GM18907 (cell line): ENCODE measurements at regions not wholly inside any gene's neighbourhood (a gene's known extent, or its start where the extent isn't known, plus 50 kb on each side); places are given as distances from the start of the nearest gene placed in this dataset.

ENCODE experiments used
- ATAC-seq: cut with Tn5 transposase; IDR thresholded peaks from one replicate; pipeline ENCODE4 v1.9.1; 2021; ENCODE audit warnings: mild to moderate bottlenecking, moderate library complexity; ENCODE audit not compliant: unreplicated experiment

DNA sequence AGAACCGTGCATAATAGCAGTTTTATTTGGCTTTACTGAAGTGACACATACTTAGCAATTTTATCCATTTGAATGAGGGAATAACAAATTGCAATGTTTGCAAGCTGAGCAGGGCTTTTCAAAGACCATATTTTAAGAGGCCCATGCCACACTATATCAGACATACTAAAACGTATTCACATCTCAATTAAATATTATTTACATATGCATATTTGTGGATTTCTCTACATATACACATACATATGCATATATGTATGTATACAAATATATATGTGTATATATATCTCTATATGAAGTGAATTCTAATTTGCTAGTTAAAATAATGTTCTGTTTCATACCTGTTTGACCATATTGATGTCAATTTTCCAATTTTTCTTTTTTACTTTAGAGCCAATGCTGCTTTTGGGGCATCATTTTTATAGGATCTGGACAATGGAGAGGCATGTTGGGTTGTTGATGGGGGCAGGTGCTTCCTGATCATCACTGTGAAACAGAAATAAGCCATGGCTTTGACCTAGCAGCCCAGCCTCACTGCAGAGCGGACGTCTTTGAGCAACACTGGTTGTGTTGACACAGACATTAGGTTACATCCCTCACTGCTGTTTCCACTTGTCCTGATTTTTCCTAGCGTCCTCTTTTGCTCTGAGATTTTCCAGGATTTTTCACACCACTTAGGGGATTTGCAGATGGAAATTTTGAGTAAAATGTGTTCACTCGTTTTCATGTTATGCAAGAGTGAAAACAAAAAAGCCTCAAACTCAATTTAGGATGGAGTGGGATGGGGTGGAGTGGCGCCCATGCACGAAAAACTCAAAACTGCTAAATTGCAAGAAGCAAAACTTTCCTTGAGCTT, 56.9 kb downstream of the RDH14 start:
- ATAC-seq, result no peak

DNA sequence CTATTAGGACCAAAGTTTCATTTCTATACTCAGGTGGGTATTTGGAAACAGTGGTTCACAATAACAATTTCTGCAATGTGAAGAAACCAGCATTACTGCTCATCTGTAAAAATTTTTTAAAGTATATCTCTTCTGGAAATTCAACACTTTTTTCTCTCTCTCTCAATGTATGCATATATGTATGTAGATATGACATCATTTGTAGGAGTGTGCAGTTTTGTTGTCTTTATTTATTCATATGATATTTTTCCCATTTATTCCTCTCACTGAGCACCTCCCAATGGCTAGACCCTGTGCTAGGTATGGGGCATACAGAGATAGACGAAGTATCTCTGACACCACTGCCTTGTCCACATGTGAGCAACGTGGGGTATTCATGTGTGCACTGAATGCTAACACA, 58.3 kb downstream of the RDH14 start:
- ATAC-seq, result no peak

DNA sequence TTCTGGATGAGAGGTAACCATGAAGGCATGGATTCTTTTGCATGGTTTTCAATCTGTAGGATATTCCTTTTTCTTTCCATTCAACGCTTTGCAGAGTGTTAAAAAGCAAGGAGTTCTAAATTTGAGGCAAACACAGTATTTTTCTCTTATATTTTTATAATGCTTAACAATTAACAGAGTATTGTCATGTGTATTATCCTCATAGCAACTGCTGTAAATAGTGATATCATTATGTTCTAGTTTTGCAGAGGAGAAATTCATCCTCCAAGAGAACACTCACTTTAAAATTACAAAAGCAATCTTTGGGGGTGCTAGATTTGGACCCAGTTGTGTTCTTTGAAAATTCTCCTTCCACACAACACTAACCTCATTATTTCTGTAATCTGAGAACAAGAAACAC, 58.7 kb downstream of the RDH14 start:
- no peak for ATAC-seq

DNA sequence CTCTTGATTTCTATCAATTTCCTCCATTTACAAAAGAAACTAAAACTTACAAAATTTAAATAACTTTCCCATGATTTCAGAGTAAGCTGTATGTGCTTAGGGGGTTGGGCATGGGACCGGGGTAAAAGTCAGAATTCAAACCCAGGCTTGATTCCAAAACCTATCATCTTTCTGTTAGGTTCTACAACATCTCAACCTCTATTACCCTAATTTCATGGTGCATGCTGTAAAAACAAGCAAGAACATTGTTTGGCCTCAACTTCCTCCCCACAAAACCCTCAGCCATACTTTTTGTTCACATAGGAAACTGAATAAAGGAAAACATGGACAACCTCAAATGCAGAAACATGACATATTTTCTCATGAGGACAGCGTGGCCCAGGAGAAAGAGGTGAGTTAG, 59.3 kb downstream of the RDH14 start:
- ATAC-seq, result no peak

GRCh38 chr2:18500333-18500732, 60.1 kb downstream of the RDH14 start:
- ATAC-seq, result no peak

GRCh38 chr2:18498531-18498930, 61.9 kb downstream of the RDH14 start:
- ATAC-seq, result no peak

- ATAC-seq, result no peak
Observed at GRCh38 chr2:18496516-18496915, 63.9 kb downstream of the RDH14 start.

- no peak for ATAC-seq
Observed at GRCh38 chr2:18495058-18495457, 65.4 kb downstream of the RDH14 start.

GRCh38 chr2:18492721-18493120, 67.7 kb downstream of the RDH14 start:
- ATAC-seq, result no peak

DNA sequence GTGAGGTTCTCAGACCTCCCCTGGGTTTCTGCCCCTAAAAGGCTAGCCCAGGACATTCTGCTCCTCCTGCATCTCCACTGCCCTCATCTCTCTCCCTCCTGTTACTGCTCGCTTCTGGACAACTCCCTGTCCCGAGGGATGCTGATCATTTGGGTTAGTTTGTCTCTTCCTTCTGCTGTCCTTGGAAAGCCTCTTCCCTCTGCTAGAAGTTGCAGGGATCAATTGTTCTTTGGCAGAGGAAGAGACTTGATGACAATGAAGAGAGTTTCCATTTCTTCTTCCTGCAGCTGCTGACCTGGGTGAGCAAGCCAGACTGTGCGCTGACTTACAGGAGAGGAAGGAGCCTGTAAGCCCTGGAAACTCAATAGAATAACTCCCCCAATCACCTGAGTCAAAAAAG, 68.9 kb downstream of the RDH14 start:
- no peak for ATAC-seq

- no peak for ATAC-seq
Observed at GRCh38 chr2:18490901-18491300, 69.6 kb downstream of the RDH14 start.

GRCh38 chr2:18487106-18487913, 73.1 kb downstream of the RDH14 start:
- no peak for ATAC-seq

DNA sequence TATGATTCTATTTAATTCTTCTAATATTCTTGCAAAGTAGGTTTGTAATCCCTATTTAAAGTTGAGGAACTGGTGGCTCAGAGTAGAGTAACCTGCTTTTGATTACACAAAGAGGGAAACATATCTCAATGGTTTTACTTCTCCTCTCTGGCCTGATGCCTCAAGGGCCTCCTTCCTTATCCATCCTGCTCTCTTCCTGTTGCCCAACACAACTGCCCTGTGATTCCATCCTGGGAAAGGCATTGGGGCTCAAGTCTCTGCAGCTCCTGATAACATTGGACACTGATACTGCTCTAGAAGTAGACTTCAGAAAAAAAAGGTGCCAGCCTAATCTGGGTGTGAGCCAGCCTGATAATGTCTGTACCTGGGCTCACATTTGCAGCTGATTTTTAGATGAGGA, 75.8 kb downstream of the RDH14 start:
- no peak for ATAC-seq

- ATAC-seq, result no peak
Observed at GRCh38 chr2:18483896-18484295, 76.6 kb downstream of the RDH14 start.

GRCh38 chr2:18482666-18483065, 77.8 kb downstream of the RDH14 start:
- ATAC-seq, result no peak

DNA sequence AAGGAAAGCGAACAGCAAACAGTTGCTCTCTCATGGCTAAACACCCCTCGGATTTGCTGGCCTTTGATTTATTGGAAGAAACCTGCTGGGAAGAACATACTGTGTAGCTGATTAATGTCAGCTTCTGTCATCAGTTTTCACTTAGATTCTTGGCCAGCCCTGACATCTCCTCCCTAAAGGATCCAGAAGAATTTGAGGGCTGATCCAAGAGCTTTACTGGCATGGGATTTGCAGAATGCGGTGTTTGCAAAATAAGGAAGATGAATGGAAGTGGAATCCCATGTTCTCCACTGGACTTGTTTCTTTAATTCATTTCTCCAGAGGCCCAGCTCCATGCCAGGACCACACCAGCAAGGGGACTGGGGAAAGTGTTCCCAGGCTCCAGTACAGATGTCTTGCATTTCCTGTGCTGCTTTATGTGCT, 80.5 kb downstream of the RDH14 start:
- no peak for ATAC-seq

DNA sequence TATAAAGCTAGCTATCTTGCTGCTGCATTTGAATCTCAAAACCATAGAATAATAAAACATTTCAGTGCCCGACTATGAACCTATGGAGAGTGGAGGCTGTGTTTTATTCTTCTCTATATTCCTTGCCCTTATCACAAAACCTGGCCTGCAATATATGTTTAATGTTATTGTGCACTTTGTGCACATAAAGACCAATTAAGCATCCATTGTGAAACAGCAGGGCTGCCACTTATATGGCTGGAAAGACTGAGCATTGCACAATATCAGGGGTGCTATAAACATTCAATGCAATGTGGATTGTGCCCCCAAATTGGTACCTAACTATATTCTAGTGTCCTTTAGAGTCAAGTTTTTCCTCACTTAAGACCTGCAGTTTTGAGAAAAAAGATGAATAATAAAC, 83.2 kb downstream of the RDH14 start:
- ATAC-seq, result no peak

- ATAC-seq, result no peak
Observed at GRCh38 chr2:18476484-18476883, 84.0 kb downstream of the RDH14 start.

DNA sequence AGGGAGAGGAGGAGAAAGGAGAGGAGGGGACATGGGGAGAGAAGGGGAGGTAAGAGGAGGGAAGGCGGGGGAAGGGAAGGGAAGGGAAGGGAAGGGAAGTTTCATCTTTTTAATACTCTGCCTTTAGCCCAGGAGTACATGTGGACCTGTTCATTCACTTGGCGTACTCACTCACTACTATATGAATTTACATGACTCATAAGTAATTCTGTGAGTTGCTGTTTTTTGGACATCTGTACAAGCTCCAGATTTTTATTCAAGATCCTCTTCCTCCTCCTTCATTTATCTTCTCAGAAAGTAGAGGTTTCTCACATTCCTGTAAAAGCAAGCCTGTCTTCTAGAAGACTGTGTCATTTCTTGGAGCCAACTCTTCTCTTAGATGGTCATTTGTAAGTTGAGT, 84.6 kb downstream of the RDH14 start:
- no peak for ATAC-seq

DNA sequence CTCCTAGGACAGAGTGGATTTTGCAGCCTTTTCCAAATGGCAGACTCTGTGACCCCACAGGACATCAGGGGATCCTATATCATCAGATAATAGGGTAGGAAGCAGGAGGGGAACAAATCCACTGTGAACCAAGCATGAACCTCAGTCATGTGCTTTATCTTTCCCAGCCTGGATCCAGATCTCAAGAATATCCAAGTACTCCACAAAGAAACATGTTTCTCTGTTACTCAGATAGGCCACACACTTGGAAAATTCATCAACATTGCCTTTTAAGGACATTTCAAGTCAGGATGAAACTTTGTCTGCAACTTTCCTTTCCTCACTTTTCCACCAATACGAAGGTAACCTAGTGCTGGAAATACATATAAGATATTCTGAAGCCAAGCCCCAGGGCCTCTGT, 85.8 kb downstream of the RDH14 start:
- no peak for ATAC-seq

- ATAC-seq, result no peak
Observed at GRCh38 chr2:18473241-18474181, 86.9 kb downstream of the RDH14 start.
